ENCODE measurements at regions not wholly inside any gene's neighbourhood (a gene's known extent, or its start where the extent isn't known, plus 50 kb on each side); places are given as distances from the start of the nearest gene placed in this dataset.
A peak's percentile ranks its signal among the peaks of the same experiment; 100 is the strongest.

GRCh38 chr2:174686430-174686829 is 77.8 kb downstream of the CHRNA1 start:
- peaks cover 3% of the 10 kb centered on the region for H3K27me3 Mint-ChIP-seq
- WGBS (ENCODE audit: insufficient coverage): no CpG with 5 or more reads among the region's 1 CpG
- peaks cover 14% of the 10 kb centered on the region for H3K4me1 Mint-ChIP-seq
- no peak overlapping the region for H3K27ac Mint-ChIP-seq
- Histone ChIP-seq H2AFZ (ENCODE audit: insufficient read depth, low read depth, low read length, poor library complexity, severe bottlenecking) (no peak overlapping the region), H3K27me3 (replicated peaks in 1 of 4; ENCODE audit: control extremely low read depth in 1 of 4, control insufficient read depth in 3 of 4, insufficient read depth in 4 of 4, low read length in 3 of 4) (peaks cover 0 to 5% (median 0%) of the 10 kb centered on the region in 4 experiments), H3K79me2 (ENCODE audit: control insufficient read depth, insufficient read depth, low read length) (peaks cover 9% of the 10 kb centered on the region), H3K9me3 (ENCODE audit: control extremely low read depth in 1 of 3, control insufficient read depth in 2 of 3, insufficient read depth in 1 of 3, low read length in 2 of 3) (no peaks in the 10 kb centered on the region), H3K9ac (ENCODE audit: low read length) (no peak overlapping the region), H3K4me1 (ENCODE audit: control insufficient read depth in 2 of 2, insufficient read depth in 2 of 2, low read length in 2 of 2) (peaks cover 10 to 15% of the 10 kb centered on the region in 2 donors), H3K27ac (ENCODE audit: low read length in 2 of 2) (no peak overlapping the region), H3K4me2 (replicated peaks; ENCODE audit: low read depth, low read length, poor library complexity, severe bottlenecking) (no peak overlapping the region), H3K36me3 (replicated peaks in 1 of 2; ENCODE audit: control extremely low read depth in 1 of 2, control insufficient read depth in 1 of 2, extremely low read depth in 1 of 2, insufficient read depth in 2 of 2, low read length in 1 of 2) (no peaks in the 10 kb centered on the region), H3K4me3 (ENCODE audit: control extremely low read depth in 1 of 5, extremely low read depth in 1 of 5, insufficient read depth in 1 of 5, low read depth in 2 of 5, low read length in 4 of 5) (no peak overlapping the region), H4K20me1 (ENCODE audit: control insufficient read depth, insufficient read depth, low read length, poor library complexity, severe bottlenecking) (no peaks in the 10 kb centered on the region)
- DNase-seq (no peak), ATAC-seq (ENCODE audit: low read depth) (no peak)
- H3K4me3 Mint-ChIP-seq: no peak overlapping the region
- intact Hi-C loops (cut with micrococcal nuclease): no loop called here
- TF ChIP-seq EZH2 (IDR thresholded peaks at IDR 0.05; ENCODE audit: borderline replicate concordance, insufficient read depth, low read depth, low read length, poor library complexity, severe bottlenecking) (no peak), CTCF (IDR thresholded peaks at IDR 0.05) (no peak)
- POLR2A ChIA-PET: no interaction called here
- no peaks in the 10 kb centered on the region for H3K9me3 Mint-ChIP-seq (ENCODE audit: insufficient read depth)
- CTCF ChIA-PET: interaction anchor here (1.3 to 14.6 kb wide), 16 partner anchors 8 to 303 kb away, joined by 3 to 331 read pairs (median 12); partner anchors contain the start of gene WIPF1

- ChIA-PET CTCF (interaction anchor here (0.9 to 14.6 kb wide), 13 partner anchors 10 to 222 kb away, joined by 3 to 331 read pairs (median 7); partner anchors contain the start of gene WIPF1), POLR2A (interaction anchor here (1.1 to 3.4 kb wide), 2 partner anchors 49 to 103 kb away, joined by 5 to 10 read pairs; no protein-coding TSS in a partner anchor)
- Mint-ChIP-seq H3K4me3 (peak overlapping the region; percentile 93), H3K9me3 (ENCODE audit: insufficient read depth) (no peaks in the 10 kb centered on the region), H3K27ac (peak overlapping the region; percentile 83), H3K4me1 (peaks cover 25% of the 10 kb centered on the region), H3K27me3 (no peaks in the 10 kb centered on the region)
- ATAC-seq (ENCODE audit: low read depth) (peak; percentile 50), DNase-seq (peak; percentile 67)
- Histone ChIP-seq H3K36me3 (replicated peaks in 1 of 2; ENCODE audit: control extremely low read depth in 1 of 2, control insufficient read depth in 1 of 2, extremely low read depth in 1 of 2, insufficient read depth in 2 of 2, low read length in 1 of 2) (no peaks in the 10 kb centered on the region), H3K4me3 (ENCODE audit: control extremely low read depth in 1 of 5, extremely low read depth in 1 of 5, insufficient read depth in 1 of 5, low read depth in 2 of 5, low read length in 4 of 5) (peak overlapping the region; percentile 43 to 87 (median 71)), H3K27me3 (replicated peaks in 1 of 4; ENCODE audit: control extremely low read depth in 1 of 4, control insufficient read depth in 3 of 4, insufficient read depth in 4 of 4, low read length in 3 of 4) (no peaks in the 10 kb centered on the region), H3K4me1 (ENCODE audit: control insufficient read depth in 2 of 2, insufficient read depth in 2 of 2, low read length in 2 of 2) (peaks cover 14 to 16% of the 10 kb centered on the region in 2 donors), H3K79me2 (ENCODE audit: control insufficient read depth, insufficient read depth, low read length) (peaks cover 10% of the 10 kb centered on the region), H3K27ac (ENCODE audit: low read length in 2 of 2) (peak overlapping the region in 1 of 2 donors; percentile 48), H3K9me3 (ENCODE audit: control extremely low read depth in 1 of 3, control insufficient read depth in 2 of 3, insufficient read depth in 1 of 3, low read length in 2 of 3) (no peaks in the 10 kb centered on the region), H2AFZ (ENCODE audit: insufficient read depth, low read depth, low read length, poor library complexity, severe bottlenecking) (peak overlapping the region; percentile 94), H3K9ac (ENCODE audit: low read length) (peak overlapping the region; percentile 82), H3K4me2 (replicated peaks; ENCODE audit: low read depth, low read length, poor library complexity, severe bottlenecking) (peak overlapping the region; percentile 83), H4K20me1 (ENCODE audit: control insufficient read depth, insufficient read depth, low read length, poor library complexity, severe bottlenecking) (no peaks in the 10 kb centered on the region)
- intact Hi-C loops (cut with micrococcal nuclease): loop anchor here (1.0 to 5.0 kb wide), 5 partner anchors 49 to 286 kb away; partner anchors contain the start of genes SCRN3 and WIPF1
- WGBS (ENCODE audit: insufficient coverage): 0% methylated on average over 1 of the region's 10 CpGs
- TF ChIP-seq CTCF (IDR thresholded peaks at IDR 0.05): no peak
- TF ChIP-seq EZH2 (IDR thresholded peaks at IDR 0.05; ENCODE audit: borderline replicate concordance, insufficient read depth, low read depth, low read length, poor library complexity, severe bottlenecking): no peak
These were observed 80.9 kb downstream of the CHRNA1 start for GRCh38 chr2:174683392-174683759.
